ENCODE measurements at regions not wholly inside any gene's neighbourhood (a gene's known extent, or its start where the extent isn't known, plus 50 kb on each side); places are given as distances from the start of the nearest gene placed in this dataset.

- H2AK5ac ChIP-seq (ENCODE audit: low read depth, low read length) = no peak overlapping the region
- H4K8ac ChIP-seq (ENCODE audit: low read depth, low read length) = no peak overlapping the region
- H3K36me3 ChIP-seq (replicated peaks in 1 of 2; ENCODE audit: control insufficient read depth in 2 of 2, insufficient read depth in 2 of 2, low read length in 2 of 2) = no peaks in the 10 kb centered on the region
- no peak overlapping the region for H3K4me3 ChIP-seq (ENCODE audit: low read length in 2 of 2)
- H4K91ac ChIP-seq (ENCODE audit: low read depth, low read length, poor library complexity) = no peak overlapping the region
- no peak overlapping the region for H3K9ac ChIP-seq (ENCODE audit: low read depth, low read length, poor library complexity)
- H3K27ac ChIP-seq (replicated peaks; ENCODE audit: low read length) = no peak overlapping the region
- peaks cover 0 to 8% of the 10 kb centered on the region in 2 donors for H3K4me1 ChIP-seq (ENCODE audit: control insufficient read depth in 2 of 2, insufficient read depth in 1 of 2, low read depth in 1 of 2, low read length in 2 of 2)
- no peak overlapping the region for H2BK5ac ChIP-seq (ENCODE audit: low read length)
- H3K14ac ChIP-seq (ENCODE audit: low read length) = no peak overlapping the region
- no peaks in the 10 kb centered on the region for H3K27me3 ChIP-seq (ENCODE audit: control insufficient read depth in 3 of 3, insufficient read depth in 3 of 3, low read depth in 1 of 3, low read length in 3 of 3)
- peaks cover 0 to 5% of the 10 kb centered on the region in 2 donors for H3K9me3 ChIP-seq (replicated peaks in 1 of 2; ENCODE audit: control insufficient read depth in 2 of 2, insufficient read depth in 1 of 2, low read depth in 1 of 2, low read length in 2 of 2)
- H2BK15ac ChIP-seq (ENCODE audit: low read length) = no peak overlapping the region
- H2BK12ac ChIP-seq (ENCODE audit: low read length) = no peak overlapping the region
- no peak overlapping the region for H3K23ac ChIP-seq (ENCODE audit: low read depth, low read length, poor library complexity)
- no peak overlapping the region for H3K4ac ChIP-seq (ENCODE audit: low read length)
- no peak overlapping the region for H2BK120ac ChIP-seq (ENCODE audit: low read depth, low read length)
- no peak overlapping the region for H3K4me2 ChIP-seq (ENCODE audit: insufficient read depth, low read length, poor library complexity, severe bottlenecking)
- no peaks in the 10 kb centered on the region for H3K79me1 ChIP-seq (ENCODE audit: low read depth, low read length)
- H3K18ac ChIP-seq (ENCODE audit: low read length) = no peak overlapping the region
- H2AFZ ChIP-seq (ENCODE audit: low read length) = no peak overlapping the region
- DNase-seq (ENCODE audit: low spot score) = no peak
Observed at GRCh38 chr7:91713669-91714068, 166.8 kb downstream of the MTERF1 start.

GRCh38 chr7:91717681-91718470 is 162.6 kb downstream of the MTERF1 start:
- H3K27ac ChIP-seq (replicated peaks; ENCODE audit: low read length) = no peak overlapping the region
- no peak overlapping the region for H3K4me2 ChIP-seq (ENCODE audit: insufficient read depth, low read length, poor library complexity, severe bottlenecking)
- no peaks in the 10 kb centered on the region for H3K36me3 ChIP-seq (replicated peaks in 1 of 2; ENCODE audit: control insufficient read depth in 2 of 2, insufficient read depth in 2 of 2, low read length in 2 of 2)
- no peak overlapping the region for H4K91ac ChIP-seq (ENCODE audit: low read depth, low read length, poor library complexity)
- H3K79me1 ChIP-seq (ENCODE audit: low read depth, low read length) = no peaks in the 10 kb centered on the region
- H2BK12ac ChIP-seq (ENCODE audit: low read length) = no peak overlapping the region
- H2AFZ ChIP-seq (ENCODE audit: low read length) = no peak overlapping the region
- H2BK120ac ChIP-seq (ENCODE audit: low read depth, low read length) = no peak overlapping the region
- H3K23ac ChIP-seq (ENCODE audit: low read depth, low read length, poor library complexity) = no peak overlapping the region
- H2BK5ac ChIP-seq (ENCODE audit: low read length) = no peak overlapping the region
- no peaks in the 10 kb centered on the region for H3K27me3 ChIP-seq (ENCODE audit: control insufficient read depth in 3 of 3, insufficient read depth in 3 of 3, low read depth in 1 of 3, low read length in 3 of 3)
- peaks cover 0 to 8% of the 10 kb centered on the region in 2 donors for H3K4me1 ChIP-seq (ENCODE audit: control insufficient read depth in 2 of 2, insufficient read depth in 1 of 2, low read depth in 1 of 2, low read length in 2 of 2)
- peaks cover 0 to 4% of the 10 kb centered on the region in 2 donors for H3K9me3 ChIP-seq (replicated peaks in 1 of 2; ENCODE audit: control insufficient read depth in 2 of 2, insufficient read depth in 1 of 2, low read depth in 1 of 2, low read length in 2 of 2)
- no peak overlapping the region for H2AK5ac ChIP-seq (ENCODE audit: low read depth, low read length)
- H3K4me3 ChIP-seq (ENCODE audit: low read length in 2 of 2) = no peak overlapping the region
- no peak overlapping the region for H2BK15ac ChIP-seq (ENCODE audit: low read length)
- no peak for DNase-seq (ENCODE audit: low spot score)
- H3K9ac ChIP-seq (ENCODE audit: low read depth, low read length, poor library complexity) = no peak overlapping the region
- no peak overlapping the region for H4K8ac ChIP-seq (ENCODE audit: low read depth, low read length)
- no CpG with 5 or more reads among the region's 2 CpGs for WGBS, 2 donors (ENCODE audit: extremely low coverage in 2 of 2, insufficient read length in 2 of 2, insufficient replicate concordance in 1 of 2)
- H3K4ac ChIP-seq (ENCODE audit: low read length) = no peak overlapping the region
- no peak overlapping the region for H3K14ac ChIP-seq (ENCODE audit: low read length)
- H3K18ac ChIP-seq (ENCODE audit: low read length) = no peak overlapping the region

DNA sequence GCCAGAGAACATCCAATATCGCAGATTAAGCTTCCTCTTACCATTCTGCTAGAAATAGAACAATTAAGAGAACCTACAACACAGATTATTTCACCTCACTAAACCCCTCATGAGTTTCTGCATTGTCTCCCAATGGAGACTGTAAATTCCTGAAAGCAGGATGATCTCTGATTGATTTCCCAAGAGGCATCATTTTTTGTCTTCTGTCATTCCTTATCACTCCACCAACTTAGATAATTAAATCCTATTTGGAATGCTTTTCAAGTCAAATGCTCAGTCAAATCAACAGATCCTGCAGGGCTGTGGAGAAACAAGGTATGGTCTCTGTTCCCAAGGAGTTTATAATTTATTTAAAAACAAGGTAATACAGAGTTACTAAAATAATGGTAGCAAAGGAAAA is 161.5 kb downstream of the MTERF1 start:
- no peaks in the 10 kb centered on the region for H3K27me3 ChIP-seq (ENCODE audit: control insufficient read depth in 3 of 3, insufficient read depth in 3 of 3, low read depth in 1 of 3, low read length in 3 of 3)
- H2BK5ac ChIP-seq (ENCODE audit: low read length) = no peak overlapping the region
- no peak overlapping the region for H3K27ac ChIP-seq (replicated peaks; ENCODE audit: low read length)
- no peak overlapping the region for H2AK5ac ChIP-seq (ENCODE audit: low read depth, low read length)
- no CpG with 5 or more reads among the region's 1 CpG for WGBS, 2 donors (ENCODE audit: extremely low coverage in 2 of 2, insufficient read length in 2 of 2, insufficient replicate concordance in 1 of 2)
- H2BK12ac ChIP-seq (ENCODE audit: low read length) = no peak overlapping the region
- no peak overlapping the region for H3K4me3 ChIP-seq (ENCODE audit: low read length in 2 of 2)
- H2AFZ ChIP-seq (ENCODE audit: low read length) = no peak overlapping the region
- peaks cover 0 to 8% of the 10 kb centered on the region in 2 donors for H3K4me1 ChIP-seq (ENCODE audit: control insufficient read depth in 2 of 2, insufficient read depth in 1 of 2, low read depth in 1 of 2, low read length in 2 of 2)
- H4K91ac ChIP-seq (ENCODE audit: low read depth, low read length, poor library complexity) = no peak overlapping the region
- H4K8ac ChIP-seq (ENCODE audit: low read depth, low read length) = no peak overlapping the region
- H3K4me2 ChIP-seq (ENCODE audit: insufficient read depth, low read length, poor library complexity, severe bottlenecking) = no peak overlapping the region
- DNase-seq (ENCODE audit: low spot score) = no peak
- H3K36me3 ChIP-seq (replicated peaks in 1 of 2; ENCODE audit: control insufficient read depth in 2 of 2, insufficient read depth in 2 of 2, low read length in 2 of 2) = no peaks in the 10 kb centered on the region
- no peaks in the 10 kb centered on the region for H3K79me1 ChIP-seq (ENCODE audit: low read depth, low read length)
- H3K14ac ChIP-seq (ENCODE audit: low read length) = no peak overlapping the region
- no peak overlapping the region for H3K23ac ChIP-seq (ENCODE audit: low read depth, low read length, poor library complexity)
- no peak overlapping the region for H2BK15ac ChIP-seq (ENCODE audit: low read length)
- H3K18ac ChIP-seq (ENCODE audit: low read length) = no peak overlapping the region
- H3K9me3 ChIP-seq (replicated peaks in 1 of 2; ENCODE audit: control insufficient read depth in 2 of 2, insufficient read depth in 1 of 2, low read depth in 1 of 2, low read length in 2 of 2) = peaks cover 0 to 4% of the 10 kb centered on the region in 2 donors
- no peak overlapping the region for H3K9ac ChIP-seq (ENCODE audit: low read depth, low read length, poor library complexity)
- H2BK120ac ChIP-seq (ENCODE audit: low read depth, low read length) = no peak overlapping the region
- H3K4ac ChIP-seq (ENCODE audit: low read length) = no peak overlapping the region

DNA sequence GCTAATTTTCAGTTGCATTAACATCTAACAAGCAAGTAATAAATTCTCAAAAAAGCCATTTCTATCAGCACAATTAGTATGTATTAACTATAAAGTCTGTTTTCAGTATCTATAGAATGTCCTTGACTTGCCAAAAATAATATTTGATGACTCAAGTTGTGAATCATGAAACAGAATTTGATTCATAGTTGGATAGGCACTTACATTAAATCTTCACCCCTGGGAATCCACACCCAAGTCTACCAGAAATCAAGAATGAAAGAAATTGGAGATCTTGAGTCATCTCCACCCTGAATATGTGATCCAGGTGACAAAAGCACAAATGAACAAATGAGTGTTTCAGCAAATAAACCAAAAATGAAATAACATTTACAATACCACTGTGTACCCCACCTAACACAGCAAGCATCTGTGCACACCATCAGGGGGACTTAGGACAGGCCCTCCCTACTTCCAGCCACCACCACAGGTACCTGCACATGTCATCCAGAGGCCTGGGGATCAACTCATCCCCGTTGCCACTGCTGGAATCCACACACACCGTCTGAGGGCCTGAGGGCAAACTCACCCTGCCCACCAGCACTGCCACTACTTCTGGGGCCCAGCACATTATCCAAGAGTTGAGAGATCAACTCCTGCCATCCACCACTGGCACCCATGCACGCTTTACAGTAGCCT is 160.1 kb downstream of the MTERF1 start:
- Histone ChIP-seq H2BK5ac (ENCODE audit: low read length) (peak overlapping the region; percentile 77), H3K4me3 (ENCODE audit: low read length in 2 of 2) (no peak overlapping the region), H4K91ac (ENCODE audit: low read depth, low read length, poor library complexity) (no peak overlapping the region), H3K4me2 (ENCODE audit: insufficient read depth, low read length, poor library complexity, severe bottlenecking) (no peak overlapping the region), H3K27me3 (ENCODE audit: control insufficient read depth in 3 of 3, insufficient read depth in 3 of 3, low read depth in 1 of 3, low read length in 3 of 3) (no peaks in the 10 kb centered on the region), H3K14ac (ENCODE audit: low read length) (no peak overlapping the region), H2BK12ac (ENCODE audit: low read length) (no peak overlapping the region), H2BK15ac (ENCODE audit: low read length) (peak overlapping the region; percentile 55), H3K4me1 (ENCODE audit: control insufficient read depth in 2 of 2, insufficient read depth in 1 of 2, low read depth in 1 of 2, low read length in 2 of 2) (peaks cover 0 to 8% of the 10 kb centered on the region in 2 donors), H3K79me1 (ENCODE audit: low read depth, low read length) (no peaks in the 10 kb centered on the region), H3K27ac (replicated peaks; ENCODE audit: low read length) (no peak overlapping the region), H3K4ac (ENCODE audit: low read length) (no peak overlapping the region), H3K9ac (ENCODE audit: low read depth, low read length, poor library complexity) (no peak overlapping the region), H3K23ac (ENCODE audit: low read depth, low read length, poor library complexity) (no peak overlapping the region), H2AK5ac (ENCODE audit: low read depth, low read length) (peak overlapping the region; percentile 32), H4K8ac (ENCODE audit: low read depth, low read length) (no peak overlapping the region), H2BK120ac (ENCODE audit: low read depth, low read length) (no peak overlapping the region), H3K36me3 (replicated peaks in 1 of 2; ENCODE audit: control insufficient read depth in 2 of 2, insufficient read depth in 2 of 2, low read length in 2 of 2) (no peaks in the 10 kb centered on the region), H3K18ac (ENCODE audit: low read length) (no peak overlapping the region), H2AFZ (ENCODE audit: low read length) (no peak overlapping the region), H3K9me3 (replicated peaks in 1 of 2; ENCODE audit: control insufficient read depth in 2 of 2, insufficient read depth in 1 of 2, low read depth in 1 of 2, low read length in 2 of 2) (peaks cover 0 to 4% of the 10 kb centered on the region in 2 donors)
- no peak for DNase-seq (ENCODE audit: low spot score)
- no CpG with 5 or more reads among the region's 3 CpGs for WGBS, 2 donors (ENCODE audit: extremely low coverage in 2 of 2, insufficient read length in 2 of 2, insufficient replicate concordance in 1 of 2)
